WTC11 (cell line): ENCODE measurements at regions not wholly inside any gene's neighbourhood (a gene's known extent, or its start where the extent isn't known, plus 50 kb on each side); places are given as distances from the start of the nearest gene placed in this dataset.
A peak's percentile ranks its signal among the peaks of the same experiment; 100 is the strongest.

ENCODE experiments used
- ATAC-seq: fragments of 200-7000 bp; cut with Tn5 transposase; 2 replicates; pipeline ENCODE4 v1.10.0; 2021; ENCODE audit warnings: mild to moderate bottlenecking, moderate library complexity
- CTCF ChIA-PET: fragments of 300-600 bp; sonication (Branson Sonifier 250); formaldehyde crosslinking; loops from one replicate; lab custom pipeline; 2021; ENCODE audit warnings: antibody characterized with exemption; lab: Charles Lee
- POLR2A ChIA-PET: fragments of 350-600 bp; sonication (Branson Sonifier 250); formaldehyde crosslinking; loops from one replicate; lab custom pipeline; 2021; ENCODE audit warnings: antibody characterized with exemption; lab: Charles Lee
- DNase-seq: peaks from one replicate; pipeline ENCODE4 v3.0.0; 2021; ENCODE audit warnings: low spot score
- H3K27ac Mint-ChIP-seq: 2 replicates; pipeline ENCODE4 v1.8.0; 2021; ENCODE audit warnings: mixed read lengths
- H3K27me3 Mint-ChIP-seq: 2 replicates; pipeline ENCODE4 v1.8.0; 2021; ENCODE audit warnings: low read depth, mild to moderate bottlenecking, moderate library complexity, mixed read lengths
- H3K36me3 Mint-ChIP-seq: 2 replicates; pipeline ENCODE4 v1.8.0; 2021; ENCODE audit warnings: mixed read lengths
- H3K4me1 Mint-ChIP-seq: 2 replicates; pipeline ENCODE4 v1.8.0; 2022; ENCODE audit warnings: mixed read lengths
- H3K4me3 Mint-ChIP-seq: 2 replicates; pipeline ENCODE4 v1.8.0; 2021; ENCODE audit warnings: mild to moderate bottlenecking, moderate library complexity, mixed read lengths
- H3K9me3 Mint-ChIP-seq: 2 replicates; pipeline ENCODE4 v1.8.0; 2021; ENCODE audit warnings: mixed read lengths
- CREM ChIP-seq: sonication (generic); formaldehyde crosslinking; IDR thresholded peaks from 2 replicates; pipeline ENCODE4 v1.8.1; 2022; ENCODE audit warnings: mild to moderate bottlenecking, missing genetic modification reagents, moderate library complexity
- ETV6 ChIP-seq: sonication (generic); formaldehyde crosslinking; IDR thresholded peaks from 2 replicates; pipeline ENCODE4 v1.8.1; 2022; ENCODE audit warnings: mild to moderate bottlenecking, missing genetic modification reagents
- FOXJ3 ChIP-seq: sonication (generic); formaldehyde crosslinking; IDR thresholded peaks from 2 replicates; pipeline ENCODE4 v1.9.0; 2021; ENCODE audit warnings: missing genetic modification reagents, mild to moderate bottlenecking, borderline replicate concordance
- FOXP1 ChIP-seq: sonication (generic); formaldehyde crosslinking; IDR thresholded peaks from 2 replicates; pipeline ENCODE4 v1.8.0; 2022; ENCODE audit warnings: missing genetic modification reagents, mild to moderate bottlenecking, moderate library complexity, borderline replicate concordance
- TEAD1 ChIP-seq: sonication (generic); formaldehyde crosslinking; IDR thresholded peaks from 2 replicates; pipeline ENCODE4 v1.8.0; 2022; ENCODE audit warnings: mild to moderate bottlenecking, missing genetic modification reagents
- ZNF263 ChIP-seq: sonication (generic); formaldehyde crosslinking; IDR thresholded peaks from 2 replicates; pipeline ENCODE4 v1.8.1; 2022; ENCODE audit warnings: low read depth, mild to moderate bottlenecking, moderate library complexity, missing genetic modification reagents
- ZNF416 ChIP-seq: fragments of 250-450 bp; sonication (Bioruptor Pico); IDR thresholded peaks from 2 replicates; pipeline ENCODE4 v1.9.0; 2021; ENCODE audit warnings: mild to moderate bottlenecking, inconsistent platforms
- ZSCAN18 ChIP-seq: fragments of 250-450 bp; sonication (Bioruptor Pico); IDR thresholded peaks from 2 replicates; pipeline ENCODE4 v2.1.2; 2022; ENCODE audit warnings: mild to moderate bottlenecking, moderate library complexity
- TF ChIP-seq, protein P1 (sequence below): sonication (generic); formaldehyde crosslinking; IDR thresholded peaks from 2 replicates; pipeline ENCODE4 v1.8.0; 2023; ENCODE audit warnings: missing genetic modification reagents, mild to moderate bottlenecking, borderline replicate concordance
- TF ChIP-seq, protein P2 (sequence below): sonication (generic); formaldehyde crosslinking; conservative IDR thresholded peaks from 2 replicates; pipeline ENCODE4 v1.8.1; 2022; ENCODE audit warnings: mild to moderate bottlenecking, missing genetic modification reagents
- TF ChIP-seq, protein P3 (sequence below): fragments of 250-450 bp; sonication (Bioruptor Pico); IDR thresholded peaks from 2 replicates; pipeline ENCODE4 v1.8.0; 2021; ENCODE audit warnings: mild to moderate bottlenecking
- TF ChIP-seq, protein P4 (sequence below): sonication (generic); formaldehyde crosslinking; conservative IDR thresholded peaks from 2 replicates; pipeline ENCODE4 v1.8.1; 2023; ENCODE audit warnings: mild to moderate bottlenecking, low read depth, missing genetic modification reagents, moderate library complexity
- TF ChIP-seq, protein P5 (sequence below): sonication (generic); formaldehyde crosslinking; IDR thresholded peaks from 2 replicates; pipeline ENCODE4 v1.8.0; 2022; ENCODE audit warnings: mild to moderate bottlenecking, missing genetic modification reagents

DNA sequence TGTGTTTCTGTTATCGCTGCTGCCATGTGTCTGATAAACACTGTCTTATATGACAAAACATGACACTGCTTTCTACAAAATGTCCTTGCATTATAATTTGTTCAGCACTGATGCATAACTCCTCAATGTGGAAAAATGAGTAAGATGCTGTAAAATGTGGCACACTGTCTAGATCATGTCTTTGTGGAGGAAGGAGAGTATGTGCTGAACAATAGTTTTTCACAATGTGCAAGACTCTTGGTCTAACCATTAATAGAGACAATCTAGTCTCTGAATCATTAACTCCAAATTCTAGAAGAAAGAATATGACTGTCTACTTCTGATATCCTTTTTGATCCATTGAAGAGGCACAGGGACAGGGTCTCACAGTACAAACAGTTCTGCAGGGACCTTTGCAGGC lies 127.9 kb upstream of the RARB start:
- no peaks in the 10 kb centered on the region for H3K36me3 Mint-ChIP-seq
- no peak overlapping the region for H3K4me3 Mint-ChIP-seq
- CTCF ChIA-PET = no interaction called here
- no peak for ATAC-seq
- no peak for DNase-seq
- H3K27ac Mint-ChIP-seq = no peak overlapping the region
- H3K4me1 Mint-ChIP-seq = peaks cover 7% of the 10 kb centered on the region
- H3K9me3 Mint-ChIP-seq = no peaks in the 10 kb centered on the region
- H3K27me3 Mint-ChIP-seq = no peaks in the 10 kb centered on the region
- TF ChIP-seq ZNF263 (CRISPR knock-in tag) = no peak
- TF ChIP-seq, protein P1, sequence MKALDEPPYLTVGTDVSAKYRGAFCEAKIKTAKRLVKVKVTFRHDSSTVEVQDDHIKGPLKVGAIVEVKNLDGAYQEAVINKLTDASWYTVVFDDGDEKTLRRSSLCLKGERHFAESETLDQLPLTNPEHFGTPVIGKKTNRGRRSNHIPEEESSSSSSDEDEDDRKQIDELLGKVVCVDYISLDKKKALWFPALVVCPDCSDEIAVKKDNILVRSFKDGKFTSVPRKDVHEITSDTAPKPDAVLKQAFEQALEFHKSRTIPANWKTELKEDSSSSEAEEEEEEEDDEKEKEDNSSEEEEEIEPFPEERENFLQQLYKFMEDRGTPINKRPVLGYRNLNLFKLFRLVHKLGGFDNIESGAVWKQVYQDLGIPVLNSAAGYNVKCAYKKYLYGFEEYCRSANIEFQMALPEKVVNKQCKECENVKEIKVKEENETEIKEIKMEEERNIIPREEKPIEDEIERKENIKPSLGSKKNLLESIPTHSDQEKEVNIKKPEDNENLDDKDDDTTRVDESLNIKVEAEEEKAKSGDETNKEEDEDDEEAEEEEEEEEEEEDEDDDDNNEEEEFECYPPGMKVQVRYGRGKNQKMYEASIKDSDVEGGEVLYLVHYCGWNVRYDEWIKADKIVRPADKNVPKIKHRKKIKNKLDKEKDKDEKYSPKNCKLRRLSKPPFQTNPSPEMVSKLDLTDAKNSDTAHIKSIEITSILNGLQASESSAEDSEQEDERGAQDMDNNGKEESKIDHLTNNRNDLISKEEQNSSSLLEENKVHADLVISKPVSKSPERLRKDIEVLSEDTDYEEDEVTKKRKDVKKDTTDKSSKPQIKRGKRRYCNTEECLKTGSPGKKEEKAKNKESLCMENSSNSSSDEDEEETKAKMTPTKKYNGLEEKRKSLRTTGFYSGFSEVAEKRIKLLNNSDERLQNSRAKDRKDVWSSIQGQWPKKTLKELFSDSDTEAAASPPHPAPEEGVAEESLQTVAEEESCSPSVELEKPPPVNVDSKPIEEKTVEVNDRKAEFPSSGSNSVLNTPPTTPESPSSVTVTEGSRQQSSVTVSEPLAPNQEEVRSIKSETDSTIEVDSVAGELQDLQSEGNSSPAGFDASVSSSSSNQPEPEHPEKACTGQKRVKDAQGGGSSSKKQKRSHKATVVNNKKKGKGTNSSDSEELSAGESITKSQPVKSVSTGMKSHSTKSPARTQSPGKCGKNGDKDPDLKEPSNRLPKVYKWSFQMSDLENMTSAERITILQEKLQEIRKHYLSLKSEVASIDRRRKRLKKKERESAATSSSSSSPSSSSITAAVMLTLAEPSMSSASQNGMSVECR (CRISPR knock-in tag) = no peak
- TF ChIP-seq TEAD1 (CRISPR knock-in tag) = no peak
- TF ChIP-seq, protein P2, sequence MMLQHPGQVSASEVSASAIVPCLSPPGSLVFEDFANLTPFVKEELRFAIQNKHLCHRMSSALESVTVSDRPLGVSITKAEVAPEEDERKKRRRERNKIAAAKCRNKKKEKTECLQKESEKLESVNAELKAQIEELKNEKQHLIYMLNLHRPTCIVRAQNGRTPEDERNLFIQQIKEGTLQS (CRISPR knock-in tag) = no peak
- TF ChIP-seq, protein P3, sequence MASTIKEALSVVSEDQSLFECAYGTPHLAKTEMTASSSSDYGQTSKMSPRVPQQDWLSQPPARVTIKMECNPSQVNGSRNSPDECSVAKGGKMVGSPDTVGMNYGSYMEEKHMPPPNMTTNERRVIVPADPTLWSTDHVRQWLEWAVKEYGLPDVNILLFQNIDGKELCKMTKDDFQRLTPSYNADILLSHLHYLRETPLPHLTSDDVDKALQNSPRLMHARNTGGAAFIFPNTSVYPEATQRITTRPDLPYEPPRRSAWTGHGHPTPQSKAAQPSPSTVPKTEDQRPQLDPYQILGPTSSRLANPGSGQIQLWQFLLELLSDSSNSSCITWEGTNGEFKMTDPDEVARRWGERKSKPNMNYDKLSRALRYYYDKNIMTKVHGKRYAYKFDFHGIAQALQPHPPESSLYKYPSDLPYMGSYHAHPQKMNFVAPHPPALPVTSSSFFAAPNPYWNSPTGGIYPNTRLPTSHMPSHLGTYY (CRISPR knock-in tag) = no peak
- TF ChIP-seq ETV6 (CRISPR knock-in tag) = no peak
- TF ChIP-seq, protein P4, sequence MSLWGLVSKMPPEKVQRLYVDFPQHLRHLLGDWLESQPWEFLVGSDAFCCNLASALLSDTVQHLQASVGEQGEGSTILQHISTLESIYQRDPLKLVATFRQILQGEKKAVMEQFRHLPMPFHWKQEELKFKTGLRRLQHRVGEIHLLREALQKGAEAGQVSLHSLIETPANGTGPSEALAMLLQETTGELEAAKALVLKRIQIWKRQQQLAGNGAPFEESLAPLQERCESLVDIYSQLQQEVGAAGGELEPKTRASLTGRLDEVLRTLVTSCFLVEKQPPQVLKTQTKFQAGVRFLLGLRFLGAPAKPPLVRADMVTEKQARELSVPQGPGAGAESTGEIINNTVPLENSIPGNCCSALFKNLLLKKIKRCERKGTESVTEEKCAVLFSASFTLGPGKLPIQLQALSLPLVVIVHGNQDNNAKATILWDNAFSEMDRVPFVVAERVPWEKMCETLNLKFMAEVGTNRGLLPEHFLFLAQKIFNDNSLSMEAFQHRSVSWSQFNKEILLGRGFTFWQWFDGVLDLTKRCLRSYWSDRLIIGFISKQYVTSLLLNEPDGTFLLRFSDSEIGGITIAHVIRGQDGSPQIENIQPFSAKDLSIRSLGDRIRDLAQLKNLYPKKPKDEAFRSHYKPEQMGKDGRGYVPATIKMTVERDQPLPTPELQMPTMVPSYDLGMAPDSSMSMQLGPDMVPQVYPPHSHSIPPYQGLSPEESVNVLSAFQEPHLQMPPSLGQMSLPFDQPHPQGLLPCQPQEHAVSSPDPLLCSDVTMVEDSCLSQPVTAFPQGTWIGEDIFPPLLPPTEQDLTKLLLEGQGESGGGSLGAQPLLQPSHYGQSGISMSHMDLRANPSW (CRISPR knock-in tag) = no peak
- TF ChIP-seq ZSCAN18 (CRISPR knock-in tag) = no peak
- no peak for TF ChIP-seq FOXJ3
- TF ChIP-seq, all 79 proteins: peak for 0
- POLR2A ChIA-PET = no interaction called here

DNA sequence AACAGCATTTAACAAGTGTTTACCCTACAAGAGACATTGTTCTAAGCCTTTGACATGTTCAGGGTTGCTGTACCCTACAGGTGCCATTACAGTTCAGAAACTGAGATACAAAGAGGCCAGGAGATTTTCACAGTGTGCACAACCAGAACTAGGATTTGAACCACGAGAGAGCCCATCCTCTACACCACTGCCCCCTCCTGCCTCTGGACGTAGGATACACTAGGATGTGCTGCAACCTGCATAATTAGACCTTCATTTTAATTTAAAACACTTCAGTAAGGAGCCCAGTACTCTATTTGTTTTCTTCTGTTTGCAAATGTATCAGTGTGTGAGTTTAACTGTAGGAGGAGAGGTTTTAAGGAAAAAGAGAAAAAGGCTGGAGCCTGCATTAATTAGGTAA lies 123.1 kb upstream of the RARB start:
- CTCF ChIA-PET = no interaction called here
- TF ChIP-seq, protein P2 (CRISPR knock-in tag) = no peak
- Mint-ChIP-seq H3K4me1 (peaks cover 8% of the 10 kb centered on the region), H3K36me3 (no peaks in the 10 kb centered on the region), H3K4me3 (no peak overlapping the region), H3K27me3 (no peaks in the 10 kb centered on the region), H3K9me3 (peaks cover 3% of the 10 kb centered on the region), H3K27ac (no peak overlapping the region)
- POLR2A ChIA-PET = no interaction called here
- ATAC-seq (peak; percentile 72), DNase-seq (no peak)

DNA sequence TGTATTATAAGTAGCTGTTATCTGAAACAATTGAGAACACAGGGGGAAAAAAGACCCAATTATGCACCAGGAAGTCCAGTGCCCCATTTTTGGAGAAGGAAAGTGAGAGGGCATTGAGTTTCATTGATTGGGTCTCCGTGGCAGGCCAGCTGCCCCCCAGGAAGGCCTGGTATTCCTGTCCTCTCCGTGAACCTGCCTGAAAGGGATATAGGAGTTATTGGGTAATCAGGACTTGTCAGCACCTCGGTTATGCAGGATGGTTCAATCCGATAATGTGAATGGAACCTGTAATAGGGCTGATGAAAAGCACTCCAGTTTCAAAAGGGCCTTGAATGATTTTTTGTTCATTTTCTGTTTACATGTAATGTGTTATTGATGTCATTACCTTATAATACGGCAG lies 122.0 kb upstream of the RARB start:
- no peaks in the 10 kb centered on the region for H3K36me3 Mint-ChIP-seq
- no peak overlapping the region for H3K4me3 Mint-ChIP-seq
- DNase-seq (no peak), ATAC-seq (no peak)
- peaks cover 4% of the 10 kb centered on the region for H3K9me3 Mint-ChIP-seq
- ChIA-PET POLR2A (interaction anchor here (0.7 kb wide), 1 partner anchor 257 kb away, joined by 3 read pairs; no protein-coding TSS in a partner anchor), CTCF (no interaction called here)
- H3K4me1 Mint-ChIP-seq = peaks cover 8% of the 10 kb centered on the region
- H3K27ac Mint-ChIP-seq = no peak overlapping the region
- H3K27me3 Mint-ChIP-seq = no peaks in the 10 kb centered on the region
- TF ChIP-seq, protein P4 (CRISPR knock-in tag) = no peak
- TF ChIP-seq CREM (CRISPR knock-in tag) = no peak
- TF ChIP-seq FOXJ3 = no peak
- TF ChIP-seq, protein P5, sequence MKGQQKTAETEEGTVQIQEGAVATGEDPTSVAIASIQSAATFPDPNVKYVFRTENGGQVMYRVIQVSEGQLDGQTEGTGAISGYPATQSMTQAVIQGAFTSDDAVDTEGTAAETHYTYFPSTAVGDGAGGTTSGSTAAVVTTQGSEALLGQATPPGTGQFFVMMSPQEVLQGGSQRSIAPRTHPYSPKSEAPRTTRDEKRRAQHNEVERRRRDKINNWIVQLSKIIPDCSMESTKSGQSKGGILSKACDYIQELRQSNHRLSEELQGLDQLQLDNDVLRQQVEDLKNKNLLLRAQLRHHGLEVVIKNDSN (CRISPR knock-in tag) = no peak
- TF ChIP-seq ZNF416 = no peak
- no peak for TF ChIP-seq ZSCAN18 (CRISPR knock-in tag)
- no peak for TF ChIP-seq FOXP1 (CRISPR knock-in tag)
